GM12878 (cell line): ENCODE measurements at regions not wholly inside any gene's neighbourhood (a gene's known extent, or its start where the extent isn't known, plus 50 kb on each side); places are given as distances from the start of the nearest gene placed in this dataset.

Source experiments
- ATAC-seq: fragments of 200-7000 bp; cut with Tn5 transposase; 3 replicates; pipeline ENCODE4 v1.9.1; 2020; ENCODE audit warnings: mild to moderate bottlenecking, moderate library complexity
- BruUV-seq: library from RNA; stranded (reverse); fragments of 400-500 nt; replicated peaks from 2 replicates; lab custom pipeline; 2021; lab: Mats Ljungman, UMichigan
- CTCF ChIA-PET: fragments of 300-600 bp; sonication (Branson Sonifier 250); formaldehyde crosslinking; extraction: SDS; loops from one replicate; lab custom pipeline; 2021; ENCODE audit warnings: inconsistent platforms; lab: Yijun Ruan, JAX
- POLR2A ChIA-PET: fragments of 350-600 bp; formaldehyde crosslinking; extraction: SDS; loops from one replicate; lab custom pipeline; 2021; ENCODE audit warnings: inconsistent platforms; lab: Charles Lee
- RAD21 ChIA-PET: fragments of 300-600 bp; sonication (Branson Sonifier 250); formaldehyde crosslinking; loops from one replicate; lab custom pipeline; 2023; ENCODE audit warnings: antibody characterized with exemption; ENCODE audit not compliant: unreplicated experiment; lab: Charles Lee
- SMC1A ChIA-PET: fragments of 300-600 bp; sonication (Branson Sonifier 250); formaldehyde crosslinking; loops from one replicate; lab custom pipeline; 2023; ENCODE audit not compliant: unreplicated experiment, uncharacterized antibody; lab: Charles Lee
- DNase-seq: peaks from one replicate; pipeline ENCODE4 v3.0.0-alpha.2; 2011; ENCODE audit warnings: low read depth, low spot score
- FAIRE-seq: peaks from 3 replicates; lab custom pipeline; 2011; peaks lifted over from hg19 to GRCh38; lab: Jason Lieb, UNC
- H2AFZ ChIP-seq: 2 replicates; pipeline ENCODE4 v1.6.0; 2011; ENCODE audit warnings: low read depth, low read length, control low read depth; ENCODE audit not compliant: control insufficient read depth
- H3K27ac ChIP-seq: 2 replicates; pipeline ENCODE4 v1.5.1; 2011; ENCODE audit warnings: control low read depth; ENCODE audit not compliant: control insufficient read depth, insufficient read depth
- H3K27me3 ChIP-seq, 2 experiments: replicated peaks in 1 of 2; 2 replicates each; pipeline versions ENCODE4 v1.6.0 to v1.6.1; 2011; ENCODE audit warnings: low read length in 1 of 2; ENCODE audit not compliant: control insufficient read depth in 2 of 2, insufficient read depth in 2 of 2
- H3K36me3 ChIP-seq, 2 experiments: 2 replicates each; pipeline ENCODE4 v1.5.1; 2011; ENCODE audit warnings: low read length in 1 of 2; ENCODE audit not compliant: control insufficient read depth in 2 of 2, insufficient read depth in 2 of 2
- H3K4me1 ChIP-seq: 2 replicates; pipeline ENCODE4 v1.6.1; 2011; ENCODE audit warnings: mild to moderate bottlenecking, low read length, moderate library complexity, mixed read lengths; ENCODE audit not compliant: control insufficient read depth, insufficient read depth
- H3K4me2 ChIP-seq: 2 replicates; pipeline ENCODE4 v1.6.0; 2011; ENCODE audit warnings: control low read depth; ENCODE audit not compliant: control insufficient read depth, insufficient read depth
- H3K4me3 ChIP-seq: fragments of 200-600 bp; sonication (generic); 2 replicates; pipeline ENCODE4 v1.5.1; 2016
- H3K79me2 ChIP-seq: 2 replicates; pipeline ENCODE4 v1.6.0; 2011; ENCODE audit warnings: low read length; ENCODE audit not compliant: control insufficient read depth, insufficient read depth
- H3K9ac ChIP-seq: 2 replicates; pipeline ENCODE4 v1.8.0; 2011; ENCODE audit warnings: low read length, control low read depth, mixed read lengths; ENCODE audit not compliant: control insufficient read depth, insufficient read depth
- H3K9me3 ChIP-seq: replicated peaks from 3 replicates; pipeline ENCODE4 v1.5.1; 2011; ENCODE audit warnings: mild to moderate bottlenecking, low read length; ENCODE audit not compliant: control insufficient read depth, insufficient read depth
- H4K20me1 ChIP-seq: 2 replicates; pipeline ENCODE4 v1.6.0; 2011; ENCODE audit not compliant: control insufficient read depth, insufficient read depth
- BCL11A ChIP-seq: IDR thresholded peaks from 2 replicates; pipeline ENCODE4 v1.6.1; 2011; ENCODE audit warnings: low read depth, low read length
- CBX3 ChIP-seq: fragments of 200-600 bp; sonication (generic); IDR thresholded peaks from 2 replicates; pipeline ENCODE4 v1.6.1; 2016; ENCODE audit warnings: low read depth, borderline replicate concordance
- FOXK2 ChIP-seq: fragments of 450-650 bp; IDR thresholded peaks from 2 replicates; pipeline ENCODE4 v1.6.1; 2017; ENCODE audit warnings: mild to moderate bottlenecking, moderate library complexity
- GABPA ChIP-seq: IDR thresholded peaks from 2 replicates; pipeline ENCODE4 v1.6.1; 2014; ENCODE audit warnings: antibody characterized with exemption, low read depth, mild to moderate bottlenecking, inconsistent platforms
- HDAC2 ChIP-seq: fragments of 200-600 bp; sonication (generic); IDR thresholded peaks from 2 replicates; pipeline ENCODE4 v1.6.1; 2017
- IRF5 ChIP-seq: fragments of 450-650 bp; IDR thresholded peaks from 2 replicates; pipeline ENCODE4 v1.6.1; 2017; ENCODE audit warnings: borderline replicate concordance
- NR2C1 ChIP-seq: fragments of 450-650 bp; IDR thresholded peaks from 2 replicates; pipeline ENCODE4 v1.6.1; 2017; ENCODE audit warnings: antibody characterized with exemption, mild to moderate bottlenecking, moderate library complexity
- NR2C2 ChIP-seq: IDR thresholded peaks from 2 replicates; pipeline ENCODE4 v1.6.1; 2011; ENCODE audit warnings: borderline replicate concordance, low read depth; ENCODE audit not compliant: control insufficient read depth, insufficient read length
- NR2F1 ChIP-seq: fragments of 450-650 bp; conservative IDR thresholded peaks from 2 replicates; pipeline ENCODE4 v1.6.1; 2017; ENCODE audit warnings: mild to moderate bottlenecking
- RAD21 ChIP-seq: IDR thresholded peaks from 2 replicates; pipeline ENCODE4 v1.6.1; 2011; ENCODE audit warnings: mild to moderate bottlenecking, low read depth, low read length, moderate library complexity; ENCODE audit not compliant: insufficient read depth
- RBBP5 ChIP-seq: fragments of 200-600 bp; sonication (generic); conservative IDR thresholded peaks from 2 replicates; pipeline ENCODE4 v1.6.1; 2016
- SMC3 ChIP-seq: IDR thresholded peaks from 2 replicates; pipeline ENCODE4 v1.6.1; 2011; ENCODE audit warnings: low read length, improper control_type of control experiment, borderline replicate concordance
- SREBF1 ChIP-seq: IDR thresholded peaks from 2 replicates; pipeline ENCODE4 v1.6.1; 2012; ENCODE audit warnings: mild to moderate bottlenecking, low read length
- STAT3 ChIP-seq: IDR thresholded peaks from 2 replicates; pipeline ENCODE4 v1.6.1; 2011; ENCODE audit warnings: low read depth, low read length, improper control_type of control experiment
- ZNF207 ChIP-seq: fragments of 450-650 bp; IDR thresholded peaks from 2 replicates; pipeline ENCODE4 v1.6.1; 2014; ENCODE audit warnings: antibody characterized with exemption, mild to moderate bottlenecking, borderline replicate concordance
- ZNF622 ChIP-seq: fragments of 450-650 bp; IDR thresholded peaks from 2 replicates; pipeline ENCODE4 v1.6.1; 2017; ENCODE audit warnings: mild to moderate bottlenecking, inconsistent platforms
- WGBS: methylation state at CpG from one replicate; pipeline ENCODE4 v1.1.6; 2016; ENCODE audit warnings: low lambda C conversion rate; ENCODE audit not compliant: insufficient replicate concordance, insufficient coverage; ENCODE audit errors: missing lambda C conversion rate; 5-methylcytosine and 5-hydroxymethylcytosine counted together
- in situ Hi-C: fragments of 300-500 bp; cut with MboI; formaldehyde crosslinking; loops from 9 replicates; pipeline ENCODE4 v1.14.3; 2018; ENCODE audit warnings: mixed read lengths
- intact Hi-C: fragments of 100-400 bp; cut with micrococcal nuclease; formaldehyde crosslinking; loops from one replicate; pipeline ENCODE4 v1.14.2; 2022; ENCODE audit not compliant: unreplicated experiment
- TF ChIP-seq, protein P1 (sequence below): IDR thresholded peaks from 2 replicates; pipeline ENCODE4 v1.6.1; 2012; ENCODE audit warnings: low read depth, low read length, improper control_type of control experiment

DNA sequence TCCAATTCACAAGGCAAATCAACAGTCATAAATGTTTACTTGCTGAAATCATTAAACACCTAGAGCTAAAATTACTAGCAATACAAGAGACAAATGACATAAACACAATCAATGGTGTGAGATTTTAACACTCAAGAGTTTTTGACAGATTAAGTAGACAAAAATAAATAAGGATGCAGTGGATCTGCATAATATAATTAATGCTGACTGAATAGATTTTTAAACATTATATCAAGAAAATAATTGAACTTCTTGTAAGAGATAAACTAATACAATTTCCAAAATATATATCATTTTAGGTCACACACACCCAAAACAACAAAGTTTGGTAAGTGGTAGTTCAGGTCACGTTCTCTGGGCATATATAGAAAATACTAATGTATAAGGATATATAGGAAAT is 322.6 kb upstream of the XYLT1 start:
- ChIA-PET RAD21 (no interaction called here), POLR2A (no interaction called here), SMC1A (interaction anchor here (0.6 to 1.0 kb wide), 2 partner anchors 19 to 1656 kb away, joined by 3 to 5 read pairs; no protein-coding TSS in a partner anchor), CTCF (no interaction called here)
- H3K4me2 ChIP-seq = no peak overlapping the region
- no peak for ATAC-seq
- TF ChIP-seq IRF5 = no peak
- TF ChIP-seq ZNF622 = no peak
- TF ChIP-seq NR2C1 = no peak
- TF ChIP-seq FOXK2 = no peak
- TF ChIP-seq NR2F1 = no peak
- no peak for TF ChIP-seq SMC3
- no peak for TF ChIP-seq SREBF1
- TF ChIP-seq GABPA = no peak
- TF ChIP-seq RAD21 = no peak
- no peak for TF ChIP-seq ZNF207
- TF ChIP-seq CBX3 = no peak
- TF ChIP-seq NR2C2 = no peak
- no peak for TF ChIP-seq STAT3
- TF ChIP-seq, protein P1, sequence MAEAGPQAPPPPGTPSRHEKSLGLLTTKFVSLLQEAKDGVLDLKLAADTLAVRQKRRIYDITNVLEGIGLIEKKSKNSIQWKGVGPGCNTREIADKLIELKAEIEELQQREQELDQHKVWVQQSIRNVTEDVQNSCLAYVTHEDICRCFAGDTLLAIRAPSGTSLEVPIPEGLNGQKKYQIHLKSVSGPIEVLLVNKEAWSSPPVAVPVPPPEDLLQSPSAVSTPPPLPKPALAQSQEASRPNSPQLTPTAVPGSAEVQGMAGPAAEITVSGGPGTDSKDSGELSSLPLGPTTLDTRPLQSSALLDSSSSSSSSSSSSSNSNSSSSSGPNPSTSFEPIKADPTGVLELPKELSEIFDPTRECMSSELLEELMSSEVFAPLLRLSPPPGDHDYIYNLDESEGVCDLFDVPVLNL = no peak
- no peak for TF ChIP-seq BCL11A
- no peak for TF ChIP-seq RBBP5
- TF ChIP-seq HDAC2 = no peak
- H3K27me3 ChIP-seq = no peaks in the 10 kb centered on the region
- no peaks in the 10 kb centered on the region for H3K36me3 ChIP-seq
- no peaks in the 10 kb centered on the region for H3K9me3 ChIP-seq
- H3K79me2 ChIP-seq = no peaks in the 10 kb centered on the region
- 0% methylated on average over 1 of the region's 1 CpG for WGBS
- no peak overlapping the region for H3K4me3 ChIP-seq
- no peak for FAIRE-seq
- in situ Hi-C loops = no loop called here
- no peak overlapping the region for H2AFZ ChIP-seq
- intact Hi-C loops = no loop called here
- no peaks in the 10 kb centered on the region for H3K4me1 ChIP-seq
- no peak overlapping the region for H3K27ac ChIP-seq
- H3K9ac ChIP-seq = no peak overlapping the region
- no peaks in the 10 kb centered on the region; the same call in 1 of the 2 replicates for H4K20me1 ChIP-seq
- BruUV-seq = no TSS peak
- no peak for DNase-seq
